ENCODE measurements at regions not wholly inside any gene's neighbourhood (a gene's known extent, or its start where the extent isn't known, plus 50 kb on each side); places are given as distances from the start of the nearest gene placed in this dataset.
"Not testable (repeated sequence)": the region's sequence is repeated elsewhere in the genome, so short reads cannot be mapped to it uniquely, and the experiment has no call there.

DNA sequence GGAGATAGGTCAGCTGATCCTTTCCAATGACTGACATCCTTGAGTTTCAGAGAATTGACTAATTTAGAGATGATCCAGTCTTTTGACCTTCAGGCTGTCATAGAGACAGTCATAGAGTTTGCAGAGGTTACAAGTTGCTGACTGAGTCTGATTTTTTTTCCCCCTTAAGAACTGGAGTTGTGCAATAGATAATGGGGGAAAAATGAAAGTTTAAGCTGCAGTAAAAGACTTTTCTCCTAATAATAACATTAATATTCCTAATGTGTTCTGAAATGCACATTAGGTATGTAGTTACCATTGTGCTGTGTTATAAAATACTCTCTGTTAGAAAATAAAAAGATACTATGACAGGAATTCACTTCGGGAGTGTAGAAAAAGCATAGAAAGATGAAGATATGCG lies 876.9 kb upstream of the RAG2 start:
- no peak for FAIRE-seq

GRCh38 chr11:37468344-37468743 lies 870.3 kb upstream of the RAG2 start:
- no peak for FAIRE-seq

- no peak for FAIRE-seq
Observed at GRCh38 chr11:37465221-37465620, 867.2 kb upstream of the RAG2 start.

GRCh38 chr11:37459456-37459855 lies 861.4 kb upstream of the RAG2 start:
- no peak for FAIRE-seq

- no peak for FAIRE-seq
Observed at GRCh38 chr11:37456746-37457145, 858.7 kb upstream of the RAG2 start.

DNA sequence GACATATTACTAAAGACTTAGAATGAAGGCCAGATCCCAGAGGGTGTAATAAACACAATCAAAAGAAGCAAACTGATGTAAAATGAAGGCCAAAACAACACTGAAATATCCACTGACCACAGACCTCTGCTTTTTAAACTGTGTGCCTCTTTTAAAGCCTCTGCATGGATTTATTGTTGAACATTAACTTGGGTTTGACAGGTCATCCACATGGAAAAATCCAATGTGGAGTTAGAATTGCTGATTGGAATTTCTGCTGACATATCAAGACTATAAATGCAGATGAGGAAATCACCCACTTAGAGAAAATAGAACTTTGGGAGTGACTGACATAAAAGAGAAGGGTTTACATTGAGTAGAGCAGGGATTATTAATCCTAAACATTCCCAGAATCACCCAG lies 853.9 kb upstream of the RAG2 start:
- peak; percentile 68 for FAIRE-seq

GRCh38 chr11:37450613-37451012 lies 852.6 kb upstream of the RAG2 start:
- FAIRE-seq: no peak

DNA sequence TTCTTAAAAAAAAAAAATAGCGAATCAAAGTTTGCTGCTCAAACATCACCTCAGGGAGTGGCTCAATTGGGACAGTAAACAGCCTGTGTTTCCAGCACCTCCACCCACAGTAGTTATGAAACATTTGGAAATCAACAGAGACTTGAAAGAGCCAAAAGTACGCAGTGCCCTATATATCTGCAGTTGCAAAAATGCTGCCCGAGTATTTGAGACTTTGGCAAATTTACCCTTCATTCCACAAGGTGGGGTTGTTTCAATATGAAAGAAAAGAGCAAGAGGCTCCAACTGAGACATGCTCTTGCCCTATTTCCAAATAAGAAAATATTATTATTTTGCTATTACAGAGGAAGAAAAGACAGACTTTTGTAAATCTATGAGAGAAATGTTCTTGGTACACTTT lies 851.1 kb upstream of the RAG2 start:
- FAIRE-seq: peak; percentile 58

DNA sequence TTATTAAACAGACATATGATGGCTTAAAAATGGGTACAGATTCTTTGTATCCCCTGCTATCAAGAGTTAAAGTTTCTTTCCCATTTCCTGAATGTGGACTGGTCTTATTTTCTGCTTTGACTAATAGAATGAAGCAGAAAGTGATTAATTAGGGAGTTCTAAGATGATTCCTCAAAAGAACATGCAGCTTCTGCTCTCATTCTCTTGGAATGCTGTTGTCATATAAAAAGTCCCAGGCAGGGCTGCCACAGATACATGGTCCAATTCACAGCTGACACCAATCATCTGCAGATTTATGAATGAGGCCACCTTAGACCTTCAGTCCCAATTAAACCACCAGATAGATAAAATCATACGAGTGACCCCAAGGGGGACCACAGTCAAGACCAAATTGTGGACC lies 844.5 kb upstream of the RAG2 start:
- FAIRE-seq: no peak

DNA sequence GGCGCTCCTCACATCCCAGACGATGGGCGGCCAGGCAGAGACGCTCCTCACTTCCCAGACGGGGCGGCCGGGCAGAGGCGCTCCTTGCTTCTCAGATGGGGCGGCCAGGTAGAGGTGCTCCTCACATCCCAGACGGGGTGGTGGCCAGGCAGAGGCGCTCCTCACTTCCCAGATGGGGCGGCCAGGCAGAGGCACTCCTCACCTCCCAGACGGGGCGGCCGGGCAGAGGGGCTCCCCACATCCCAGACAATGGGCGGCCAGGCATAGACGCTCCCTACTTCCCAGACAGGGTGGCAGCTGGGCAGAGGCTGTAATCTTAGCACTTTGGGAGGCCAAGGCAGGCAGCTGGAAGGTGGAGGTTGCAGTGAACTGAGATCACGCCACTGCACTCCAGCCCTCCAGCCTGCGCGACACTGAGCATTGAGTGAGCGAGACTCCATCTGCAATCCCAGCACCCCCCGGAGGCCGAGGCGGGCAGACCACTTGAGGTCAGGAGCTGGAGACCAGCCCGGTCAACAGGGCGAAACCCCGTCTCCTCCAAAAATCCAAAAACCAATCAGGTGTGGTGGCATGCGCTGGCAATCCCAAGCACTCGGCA lies 833.7 kb upstream of the RAG2 start:
- not testable (repeated sequence) for FAIRE-seq

GRCh38 chr11:37430966-37431632 lies 833.1 kb upstream of the RAG2 start:
- not testable (repeated sequence) for FAIRE-seq

DNA sequence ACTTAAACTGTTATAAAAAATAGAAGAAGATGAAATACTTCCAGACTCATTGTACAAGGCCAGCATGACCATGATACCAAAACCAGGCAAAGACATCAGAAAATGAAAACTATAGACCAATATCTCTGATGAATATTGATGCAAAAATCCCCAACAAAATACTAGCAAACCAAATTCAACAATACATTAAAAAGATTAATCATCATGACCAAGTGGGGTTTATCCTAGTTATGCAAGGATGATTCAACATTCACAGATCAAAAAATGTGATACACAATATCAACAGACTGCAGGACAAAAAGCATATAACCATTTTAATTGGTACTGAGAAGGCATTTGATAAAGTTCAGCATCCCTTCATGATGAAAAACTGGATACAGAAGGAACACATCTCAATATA lies 824.5 kb upstream of the RAG2 start:
- no peak for FAIRE-seq

DNA sequence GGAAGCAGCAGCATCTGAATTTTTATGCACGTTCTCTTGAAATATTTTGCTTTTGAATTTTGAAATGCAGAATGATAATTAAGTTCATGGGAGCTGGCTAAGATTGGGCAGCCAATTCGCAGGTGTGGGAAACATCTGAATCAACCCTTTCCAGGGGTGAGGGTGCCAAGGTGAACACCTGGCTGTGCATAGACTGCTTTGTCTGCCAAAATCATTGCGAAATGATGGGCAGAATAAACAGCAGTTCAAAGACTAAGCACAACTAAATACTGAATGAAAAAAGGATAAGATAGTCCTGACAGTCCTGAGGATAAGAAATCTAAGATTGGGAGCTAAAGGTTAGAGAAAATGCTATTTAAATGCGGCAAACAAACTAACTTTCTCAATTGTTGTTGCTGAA lies 813.3 kb upstream of the RAG2 start:
- no peak for FAIRE-seq

- FAIRE-seq: no peak
Observed at GRCh38 chr11:37409124-37409523, 811.1 kb upstream of the RAG2 start.

DNA sequence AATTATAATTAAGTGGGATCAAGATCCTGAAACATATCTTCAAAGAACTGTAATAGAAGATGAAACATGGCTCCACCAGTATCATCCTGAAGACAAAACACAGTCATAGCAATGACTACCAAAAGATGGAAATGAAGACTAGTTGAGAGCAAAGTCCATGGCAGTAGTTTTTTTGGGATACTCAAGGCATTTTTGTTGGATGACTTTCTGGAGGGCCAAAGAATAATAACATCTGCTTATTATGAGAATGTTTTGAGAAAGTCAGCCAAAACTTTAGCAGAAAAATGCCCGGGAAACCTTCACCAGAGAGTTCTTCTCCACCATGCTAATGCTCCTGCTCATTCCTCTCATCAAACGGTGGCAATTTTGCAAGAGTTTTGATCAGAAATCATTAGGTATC lies 809.4 kb upstream of the RAG2 start:
- FAIRE-seq: no peak

GRCh38 chr11:37406651-37407050 lies 808.6 kb upstream of the RAG2 start:
- FAIRE-seq: no peak

GRCh38 chr11:37404231-37404630 lies 806.2 kb upstream of the RAG2 start:
- no peak for FAIRE-seq

DNA sequence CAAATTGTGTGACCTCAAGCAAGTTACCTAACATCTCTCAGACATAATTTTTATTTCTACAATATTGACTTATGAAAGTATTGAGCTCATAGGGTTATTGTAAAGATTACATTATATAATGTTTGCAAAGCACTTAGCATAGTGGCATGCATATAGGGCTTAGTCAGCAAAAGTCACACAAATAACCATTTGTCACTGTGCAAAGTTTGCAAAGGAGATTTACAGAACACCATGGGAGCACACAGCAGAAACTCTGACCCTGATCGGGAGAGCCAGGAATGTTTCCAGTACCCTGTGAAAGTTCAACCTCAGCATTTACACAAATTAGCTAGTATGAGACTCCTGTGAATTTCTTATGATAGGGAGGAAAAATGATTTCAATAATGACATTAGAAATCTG lies 804.6 kb upstream of the RAG2 start:
- FAIRE-seq: no peak

GRCh38 chr11:37394236-37394870 lies 796.3 kb upstream of the RAG2 start:
- no peak for FAIRE-seq

GRCh38 chr11:37391615-37392014 lies 793.6 kb upstream of the RAG2 start:
- no peak for FAIRE-seq

DNA sequence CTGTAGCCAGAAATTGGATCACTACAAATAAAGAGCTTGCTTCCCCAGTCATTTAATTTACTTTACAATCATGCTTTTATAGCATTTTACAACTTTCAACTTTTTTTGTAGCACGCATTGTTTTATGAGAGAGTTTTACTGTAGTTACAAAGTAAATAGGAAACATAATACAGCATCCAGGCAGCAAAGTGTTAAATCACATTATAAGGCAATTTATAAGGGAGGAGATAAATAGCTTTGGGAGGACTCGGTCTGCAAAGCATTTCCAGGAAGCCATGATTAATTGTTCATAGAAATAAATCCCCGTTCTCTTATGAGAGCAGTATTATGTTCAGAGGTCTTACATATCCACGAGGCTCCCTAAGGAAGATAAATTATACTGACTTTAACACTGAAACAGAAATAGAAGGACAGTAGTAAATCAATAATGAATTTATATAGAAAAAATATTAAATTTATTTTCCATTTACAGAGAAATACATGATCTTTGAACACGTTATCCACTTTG lies 792.6 kb upstream of the RAG2 start:
- FAIRE-seq: no peak

DNA sequence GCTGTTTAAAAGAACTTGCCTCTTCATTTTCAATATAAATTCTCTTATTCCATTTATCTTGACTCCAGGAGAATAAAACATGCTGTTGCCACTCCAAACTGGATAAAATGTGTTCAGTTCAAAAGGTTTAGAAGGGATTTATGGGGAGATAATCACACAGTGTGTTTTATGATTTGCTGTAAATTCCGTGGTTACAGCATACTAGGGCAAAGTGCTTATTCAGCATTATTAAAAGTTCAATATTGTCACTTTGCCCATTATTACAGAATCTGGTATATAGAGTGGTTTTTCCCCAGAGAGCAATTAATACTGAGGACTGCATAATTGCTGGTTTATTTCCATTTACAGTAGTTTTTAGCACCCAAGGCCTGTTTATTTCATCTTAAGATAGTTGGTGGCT lies 780.9 kb upstream of the RAG2 start:
- FAIRE-seq: no peak

DNA sequence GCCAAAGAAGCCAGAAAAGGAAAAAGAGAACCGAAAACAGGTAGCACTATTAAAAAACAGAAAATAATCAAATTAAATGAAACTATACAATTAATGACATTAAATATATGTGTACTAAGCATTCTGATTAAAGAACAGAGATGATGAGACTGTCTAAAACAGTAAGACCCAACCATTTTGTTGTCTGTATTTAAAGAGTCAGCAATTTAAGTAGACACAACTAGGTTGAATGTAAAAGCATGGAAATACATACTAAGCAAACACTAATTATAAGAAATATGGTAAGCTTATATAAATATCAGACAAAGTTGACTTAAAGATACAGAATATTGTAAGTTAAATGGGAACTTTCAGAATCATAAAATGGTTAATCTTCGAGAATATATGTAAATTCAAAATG lies 774.6 kb upstream of the RAG2 start:
- FAIRE-seq: no peak

DNA sequence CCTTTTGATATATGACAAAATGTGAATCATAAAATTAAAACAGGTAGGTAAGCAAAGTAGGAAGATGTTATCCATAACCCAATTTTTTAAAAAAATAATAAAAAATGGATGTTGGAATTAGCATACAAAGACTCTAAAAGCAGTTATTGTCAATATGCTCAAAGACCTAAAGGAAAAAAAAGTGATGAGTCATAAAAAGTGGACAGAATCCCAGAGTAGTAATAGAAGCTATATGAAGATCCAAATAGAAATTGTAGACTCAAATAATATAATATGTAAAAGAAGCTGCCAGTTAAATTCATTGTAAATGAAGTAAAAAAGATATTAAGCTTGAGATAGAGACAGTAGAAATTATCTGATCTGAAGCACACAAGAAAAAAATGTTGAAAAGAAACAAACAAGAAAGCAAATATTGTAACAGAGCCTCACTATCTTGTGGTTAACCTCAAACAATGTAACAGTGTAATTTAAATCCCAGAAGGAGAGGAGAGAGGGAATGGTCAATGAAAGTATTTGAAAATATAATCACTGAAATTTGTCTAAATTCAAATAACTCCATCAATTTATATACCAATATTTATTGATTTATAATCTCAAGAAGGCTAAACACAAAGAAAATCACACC lies 773.4 kb upstream of the RAG2 start:
- no peak for FAIRE-seq
